ENCODE measurements at regions not wholly inside any gene's neighbourhood (a gene's known extent, or its start where the extent isn't known, plus 50 kb on each side); places are given as distances from the start of the nearest gene placed in this dataset.

GRCh38 chr1:193799948-193800690 is 613.7 kb upstream of the B3GALT2 start:
- no peak for DNase-seq (ENCODE audit: low read depth)

GRCh38 chr1:193799371-193799770 is 613.0 kb upstream of the B3GALT2 start:
- DNase-seq (ENCODE audit: low read depth): no peak

DNA sequence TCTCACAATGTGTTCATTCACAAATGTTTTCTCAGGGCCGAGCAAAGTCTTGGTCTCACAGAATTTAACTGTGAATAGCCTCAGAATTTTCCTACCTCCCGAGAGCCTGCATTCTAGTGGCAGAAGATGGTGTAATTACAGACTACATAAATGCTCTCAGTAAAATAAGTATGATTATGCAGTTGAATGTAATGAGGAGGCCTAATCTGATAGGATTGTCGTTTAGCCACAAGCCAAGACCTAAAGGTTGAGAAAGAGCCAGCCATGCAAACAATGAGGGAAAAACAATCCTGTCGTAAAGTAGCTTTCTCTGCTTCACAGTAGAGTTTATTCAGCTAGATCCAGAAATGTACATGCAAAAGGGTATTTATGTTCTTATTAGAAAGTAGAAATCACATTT is 607.8 kb upstream of the B3GALT2 start:
- no peak for DNase-seq (ENCODE audit: low read depth)

DNA sequence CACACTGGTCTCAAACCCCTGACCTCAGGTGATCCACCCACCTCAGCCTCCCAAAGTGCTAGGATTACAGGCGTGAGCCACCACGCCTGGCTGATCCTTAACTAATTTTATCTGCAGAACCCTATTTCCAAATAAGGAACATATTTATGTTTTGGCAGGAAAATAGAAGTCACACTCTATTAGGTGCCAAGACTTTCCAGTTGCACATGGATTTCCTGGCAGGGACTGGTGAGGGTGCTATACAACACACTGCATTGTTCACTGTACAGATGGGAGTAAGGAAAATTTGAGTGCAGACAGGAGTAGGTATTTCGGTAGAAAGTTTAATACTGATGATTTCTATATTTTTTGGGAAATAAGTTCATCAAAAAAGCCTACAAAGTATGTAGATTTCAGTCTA is 605.3 kb upstream of the B3GALT2 start:
- DNase-seq (ENCODE audit: low read depth): no peak

DNA sequence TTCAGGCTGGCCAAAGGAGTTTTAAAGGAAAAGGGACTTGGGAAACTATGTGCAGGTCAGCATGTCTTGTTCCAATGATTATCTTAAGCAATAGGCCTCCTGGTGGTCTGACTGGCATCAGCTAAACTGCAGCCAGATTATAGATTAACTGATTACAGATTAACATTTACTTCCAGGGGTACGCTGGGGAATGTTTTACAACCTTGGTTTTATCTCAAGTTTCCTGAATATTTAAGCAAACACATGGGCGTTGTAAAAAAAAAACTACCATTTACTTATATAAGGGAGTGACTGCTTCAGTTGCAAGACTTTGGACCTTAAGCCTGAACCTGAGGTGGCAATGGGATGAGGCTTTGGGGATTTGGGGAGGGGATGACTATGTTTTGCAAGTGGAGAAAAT is 600.6 kb upstream of the B3GALT2 start:
- no peak for DNase-seq (ENCODE audit: low read depth)

GRCh38 chr1:193785850-193786420 is 599.5 kb upstream of the B3GALT2 start:
- DNase-seq (ENCODE audit: low read depth): no peak

DNA sequence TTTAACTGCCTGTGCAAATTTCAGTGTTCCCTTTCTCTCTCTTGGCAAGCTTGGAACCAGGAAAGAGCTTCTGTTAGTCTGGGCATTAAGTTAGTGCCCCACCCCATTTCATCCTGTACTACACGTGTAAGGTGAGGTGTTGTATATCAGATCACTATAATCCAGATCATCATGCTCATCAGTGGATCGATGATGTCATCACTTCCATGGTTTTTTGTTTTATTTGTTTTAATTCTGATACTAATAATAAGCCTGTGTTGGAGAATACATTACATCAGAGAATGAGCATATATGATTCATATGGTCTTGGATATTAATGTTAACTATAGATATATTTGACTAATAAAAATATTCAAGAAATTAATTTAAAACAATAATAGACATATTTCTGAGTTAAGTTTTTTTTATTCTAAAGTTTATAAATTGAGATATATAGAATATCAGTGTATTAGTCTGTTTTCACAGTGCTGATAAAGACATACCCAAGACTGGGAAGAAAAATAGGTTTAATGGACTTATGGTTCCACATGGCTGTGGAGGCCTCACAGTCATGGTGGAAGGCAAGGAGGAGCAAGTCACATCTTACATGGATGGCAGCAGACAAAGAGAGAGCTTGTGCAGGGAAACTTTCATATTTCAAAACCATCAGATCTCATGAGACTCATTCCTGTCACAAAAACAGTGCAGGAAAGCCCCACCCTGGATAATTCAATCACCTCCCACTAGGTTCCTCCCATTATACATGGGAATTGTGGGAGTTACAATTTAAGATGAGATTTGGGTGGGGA is 588.3 kb upstream of the B3GALT2 start:
- no peak for DNase-seq (ENCODE audit: low read depth)

DNA sequence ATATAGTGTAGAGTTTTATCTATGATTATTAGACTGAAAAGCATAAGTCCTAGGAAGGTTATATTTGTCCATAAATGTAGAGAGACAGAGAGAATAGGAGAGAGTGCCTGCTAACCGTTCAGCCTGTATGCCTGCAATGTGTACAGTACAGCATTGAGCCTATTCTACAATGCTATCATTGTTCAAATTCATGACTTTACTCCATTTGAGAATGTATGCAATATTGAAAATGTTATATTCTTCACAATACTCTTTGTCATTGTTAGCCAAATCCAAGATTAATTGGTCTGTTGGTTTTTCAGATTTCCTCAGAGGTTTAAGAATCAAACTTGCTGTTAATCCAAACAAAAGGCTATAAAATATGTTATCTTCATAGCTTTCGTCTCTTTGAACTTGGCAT is 585.2 kb upstream of the B3GALT2 start:
- DNase-seq (ENCODE audit: low read depth): no peak

DNA sequence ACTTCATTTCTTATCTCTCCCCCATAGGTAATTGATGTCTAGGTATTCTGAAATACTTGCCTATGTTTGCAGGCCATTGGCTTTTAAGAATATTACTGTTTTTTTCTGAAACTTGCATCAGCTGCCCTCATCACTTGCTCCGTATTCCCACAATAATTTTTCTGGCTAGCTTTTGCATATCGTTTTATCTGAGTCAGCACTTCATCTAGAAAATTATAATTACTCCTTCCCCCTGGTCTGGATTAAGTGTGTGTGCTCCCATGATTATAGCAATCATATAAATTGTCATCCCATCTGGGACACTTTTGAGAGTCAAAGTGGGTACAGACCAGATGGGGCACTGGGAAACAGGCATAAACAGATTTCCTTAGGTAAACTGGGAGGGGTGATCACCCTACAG is 583.2 kb upstream of the B3GALT2 start:
- DNase-seq (ENCODE audit: low read depth): no peak

GRCh38 chr1:193767886-193768285 is 581.5 kb upstream of the B3GALT2 start:
- no peak for DNase-seq (ENCODE audit: low read depth)

- no peak for DNase-seq (ENCODE audit: low read depth)
Observed at GRCh38 chr1:193766329-193766728, 579.9 kb upstream of the B3GALT2 start.

DNA sequence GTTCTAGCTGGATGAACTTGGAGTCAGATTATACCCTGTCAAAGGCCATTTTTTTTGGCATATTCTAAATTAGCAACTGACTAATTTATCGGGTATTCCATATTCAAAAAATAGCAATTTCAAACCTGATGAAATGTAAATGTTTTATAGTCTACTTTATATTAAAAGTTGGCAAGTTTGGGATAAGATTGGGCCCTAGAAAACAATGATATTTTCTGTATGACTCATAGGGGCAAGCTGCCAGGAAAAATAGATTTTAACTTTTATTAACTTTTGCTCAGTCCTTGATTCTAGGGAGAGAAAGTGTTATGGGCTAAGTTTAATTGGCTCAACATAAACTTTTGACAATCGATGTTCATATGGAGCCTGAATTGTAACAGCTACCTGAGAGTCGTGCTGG is 576.9 kb upstream of the B3GALT2 start:
- peak; percentile 36 for DNase-seq (ENCODE audit: low read depth)

GRCh38 chr1:193762236-193762635 is 575.8 kb upstream of the B3GALT2 start:
- DNase-seq (ENCODE audit: low read depth): no peak

GRCh38 chr1:193755441-193755840 is 569.0 kb upstream of the B3GALT2 start:
- DNase-seq (ENCODE audit: low read depth): no peak

DNA sequence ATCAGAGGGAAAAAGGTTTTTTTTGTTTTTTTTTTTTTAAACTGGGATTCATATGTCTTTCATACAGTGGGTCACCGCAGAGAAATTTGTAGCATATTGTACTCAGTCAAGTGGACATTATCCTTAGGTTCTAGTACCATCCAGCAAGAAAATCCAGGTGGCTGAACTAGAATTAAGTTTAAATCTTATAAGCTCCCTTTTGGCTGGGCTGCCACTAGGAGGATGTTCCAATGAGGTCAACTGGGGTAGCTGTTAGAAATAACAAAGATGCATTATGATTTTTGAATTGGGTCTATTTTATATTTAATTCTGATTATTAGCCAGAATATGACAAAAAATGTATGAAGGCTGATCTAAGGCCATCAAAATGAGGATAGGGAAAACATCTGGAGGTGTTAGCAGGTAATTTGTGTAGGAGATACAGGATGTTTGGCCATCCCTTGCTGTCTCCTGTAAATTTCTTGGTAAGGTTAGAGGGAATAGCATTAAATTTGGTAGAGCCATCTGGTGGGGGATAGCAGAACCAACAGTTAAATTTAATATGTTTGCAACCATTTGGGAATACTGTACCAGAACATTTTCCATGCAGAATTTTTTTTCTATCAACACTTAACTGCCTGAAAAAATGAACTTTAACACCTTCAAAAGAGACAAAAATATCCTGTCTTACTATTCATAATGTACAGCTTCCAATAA is 568.5 kb upstream of the B3GALT2 start:
- DNase-seq (ENCODE audit: low read depth): peak; percentile 24

DNA sequence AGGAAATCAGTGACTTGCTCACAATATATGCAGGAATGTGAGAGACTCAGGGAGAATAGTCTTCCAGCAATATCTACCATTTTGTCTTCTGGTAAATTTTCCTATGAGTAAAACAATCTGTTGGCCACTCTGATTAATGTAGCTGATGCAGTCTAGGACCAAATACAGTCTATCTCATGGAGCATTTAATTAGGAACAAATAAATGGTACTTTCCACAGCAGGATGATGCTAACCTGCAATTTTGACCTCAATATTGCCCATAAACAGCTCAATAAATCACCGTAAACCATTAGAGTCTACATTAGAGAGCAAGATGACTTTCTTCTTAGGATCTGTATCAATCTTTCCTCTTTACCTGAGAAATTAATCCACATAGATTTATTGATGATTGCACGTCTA is 567.7 kb upstream of the B3GALT2 start:
- DNase-seq (ENCODE audit: low read depth): no peak

- DNase-seq (ENCODE audit: low read depth): peak; percentile 6
Observed at GRCh38 chr1:193753038-193753756, 566.8 kb upstream of the B3GALT2 start.

DNA sequence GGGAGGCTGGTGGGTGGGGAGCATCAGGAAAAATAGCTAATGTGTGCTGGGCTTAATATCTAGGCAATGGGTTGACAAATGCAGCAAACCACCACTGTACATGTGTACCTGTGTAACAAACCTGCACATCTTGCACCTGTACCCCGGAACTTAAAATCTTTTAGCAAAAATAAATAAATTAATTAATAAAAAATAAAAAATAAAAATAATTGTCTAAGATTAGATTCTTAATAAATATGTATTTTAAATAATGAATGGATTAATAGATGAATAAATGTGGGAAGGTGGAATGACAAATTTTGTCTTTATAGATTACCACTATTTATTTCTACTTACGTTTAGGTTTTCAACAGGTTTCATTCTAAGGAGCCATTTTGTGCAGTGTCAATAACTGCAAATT is 563.5 kb upstream of the B3GALT2 start:
- no peak for DNase-seq (ENCODE audit: low read depth)

DNA sequence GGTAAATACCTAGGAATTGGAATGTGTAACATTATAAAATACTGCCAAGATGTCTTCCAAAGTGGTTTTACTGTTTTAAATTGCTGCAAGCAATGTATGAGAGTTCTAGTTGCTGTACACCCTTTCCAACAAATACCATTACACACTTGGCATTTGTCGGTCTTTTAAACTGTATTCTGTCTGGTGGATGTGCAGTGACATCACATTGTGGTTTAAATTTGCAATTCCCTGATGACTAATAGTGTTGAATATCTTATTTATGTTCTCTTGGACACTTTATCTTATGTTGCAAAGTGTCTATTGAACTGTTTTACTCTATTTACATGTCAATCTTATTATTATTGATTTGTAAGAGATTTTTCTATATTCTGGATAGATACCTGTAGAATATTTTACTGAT is 561.2 kb upstream of the B3GALT2 start:
- DNase-seq (ENCODE audit: low read depth): peak; percentile 84

DNA sequence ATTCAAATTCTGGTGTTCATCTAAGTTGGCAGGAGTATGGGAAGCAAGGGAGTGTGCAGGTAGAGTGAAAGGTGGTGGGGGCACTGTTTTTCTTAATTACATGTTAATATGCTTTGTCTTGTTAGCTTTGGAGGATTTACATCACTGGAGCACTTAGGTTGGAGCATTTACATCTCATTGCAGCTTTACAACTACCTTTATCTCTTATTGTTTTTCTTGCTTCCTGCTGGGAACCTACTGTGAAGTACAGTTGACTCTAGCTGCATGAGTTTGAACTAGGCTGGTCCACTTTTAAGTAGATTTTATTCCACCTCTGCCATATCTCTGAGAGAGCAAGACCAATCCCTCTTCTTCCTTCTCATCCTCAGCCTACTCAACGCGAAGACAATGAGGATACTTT is 554.8 kb upstream of the B3GALT2 start:
- no peak for DNase-seq (ENCODE audit: low read depth)

DNA sequence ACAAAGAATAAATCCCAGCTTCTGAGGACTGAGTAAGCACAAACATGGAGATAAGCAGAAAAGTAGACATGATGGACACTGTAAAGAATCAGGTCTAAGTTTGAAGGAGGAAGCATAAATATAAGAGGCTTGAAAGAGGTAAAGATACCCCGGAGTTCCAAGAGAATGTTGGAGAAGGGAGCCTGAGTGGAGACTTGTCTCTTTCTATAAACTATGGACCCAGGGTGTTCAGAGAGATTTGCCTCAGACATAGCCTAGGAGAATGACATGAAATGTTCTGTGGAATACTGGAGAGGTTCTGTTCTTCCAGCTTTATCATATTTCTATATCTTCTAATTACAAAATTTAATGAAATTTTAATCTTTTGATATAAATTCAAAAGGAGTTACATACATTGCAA is 554.3 kb upstream of the B3GALT2 start:
- no peak for DNase-seq (ENCODE audit: low read depth)

DNA sequence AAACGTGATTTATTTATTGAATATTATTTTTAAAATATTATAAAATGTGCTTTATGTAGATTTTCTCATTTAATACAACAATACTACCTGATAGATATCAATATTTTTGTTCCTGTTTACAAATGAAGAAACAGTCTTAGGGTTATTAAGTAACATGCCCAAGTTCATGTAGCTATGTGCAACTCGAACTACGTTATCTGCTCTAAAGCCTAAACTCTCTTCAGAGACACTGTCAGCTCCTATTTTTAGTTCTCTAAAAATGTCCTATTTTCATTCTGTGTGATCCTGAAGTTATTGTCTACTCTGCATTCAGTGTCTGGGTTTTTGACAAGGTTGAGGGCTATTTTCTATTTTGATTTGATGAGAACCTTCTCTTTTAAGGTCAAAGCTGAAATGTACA is 550.1 kb upstream of the B3GALT2 start:
- no peak for DNase-seq (ENCODE audit: low read depth)
